Vagina (tissue), 2 donors: ENCODE measurements at regions not wholly inside any gene's neighbourhood (a gene's known extent, or its start where the extent isn't known, plus 50 kb on each side); places are given as distances from the start of the nearest gene placed in this dataset.

Source experiments
- DNase-seq, 2 donors: peaks; one replicate each; pipeline ENCODE4 v3.0.0-alpha.2; 2017; ENCODE audit errors: extremely low spot score in 2 of 2
- H3K27ac ChIP-seq: fragments of 200-600 bp; sonication (generic); one replicate; pipeline ENCODE4 v1.5.1; 2019
- H3K27me3 ChIP-seq: fragments of 200-600 bp; sonication (generic); one replicate; pipeline ENCODE4 v1.5.1; 2019
- H3K36me3 ChIP-seq, 2 donors: fragments of 200-600 bp; sonication (generic); one replicate each; pipeline ENCODE4 v1.5.1; 2017 to 2019
- H3K4me1 ChIP-seq: fragments of 200-600 bp; sonication (generic); one replicate; pipeline ENCODE4 v1.5.1; 2019
- H3K4me3 ChIP-seq, 2 donors: fragments of 200-600 bp; sonication (generic); 1 replicate in 1 of 2; 2 replicates in 1 of 2; pipeline ENCODE4 v1.5.1; 2016 to 2019
- H3K9me3 ChIP-seq: fragments of 200-600 bp; sonication (generic); one replicate; pipeline ENCODE4 v1.5.1; 2019
- POLR2A ChIP-seq, 2 donors: fragments of 450-650 bp; IDR thresholded peaks; one replicate each; pipeline ENCODE4 v1.6.1; 2017; ENCODE audit warnings: antibody characterized with exemption in 2 of 2, mild to moderate bottlenecking in 2 of 2, moderate library complexity in 2 of 2
- POLR2AphosphoS5 ChIP-seq, 2 donors: sonication (generic); formaldehyde crosslinking; IDR thresholded peaks; one replicate each; pipeline ENCODE4 v1.9.0; 2017; ENCODE audit warnings: antibody characterized with exemption in 2 of 2, mild to moderate bottlenecking in 2 of 2, low read depth in 1 of 2; ENCODE audit not compliant: insufficient read depth in 1 of 2
- intact Hi-C: fragments of 100-400 bp; cut with DNase I; formaldehyde crosslinking; loops from one replicate; pipeline ENCODE4 v1.15.1; 2023
- TF ChIP-seq, protein P1 (sequence below), 3 experiments: fragments of 450-650 bp in 2 of 3; fragments of 200-600 bp in 1 of 3; sonication (generic) in 1 of 3; IDR thresholded peaks; one replicate each; pipeline ENCODE4 v1.5.1; 2017 to 2019; ENCODE audit warnings: antibody characterized with exemption in 3 of 3, mild to moderate bottlenecking in 2 of 3, moderate library complexity in 2 of 3

DNA sequence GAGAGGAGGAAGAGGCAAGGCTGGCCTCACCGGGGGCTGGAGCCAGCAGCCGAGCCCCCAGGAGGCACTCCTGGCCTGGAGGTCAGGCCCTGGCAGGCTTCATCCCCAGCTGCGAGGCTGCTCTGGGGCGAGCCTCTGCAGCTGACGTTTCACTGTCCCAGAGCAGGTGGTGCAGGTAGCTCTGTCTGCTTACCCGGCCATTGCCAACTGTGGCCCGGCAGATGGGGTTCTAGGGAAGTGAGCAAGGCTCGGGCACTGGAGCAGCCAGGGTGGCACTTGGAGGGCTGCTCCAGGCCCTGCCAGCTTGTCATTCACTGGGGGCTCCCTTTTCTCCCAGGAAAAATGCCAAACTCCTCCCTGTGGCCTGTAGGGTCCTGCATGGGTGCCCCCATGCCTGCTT is 118.7 kb upstream of the ANO1 start:
- DNase-seq: no peak
- Histone ChIP-seq H3K4me3 (no peak overlapping the region), H3K9me3 (no peaks in the 10 kb centered on the region), H3K36me3 (no peaks in the 10 kb centered on the region), H3K27ac (no peak overlapping the region), H3K27me3 (no peaks in the 10 kb centered on the region), H3K4me1 (no peaks in the 10 kb centered on the region)
- TF ChIP-seq POLR2A (IDR thresholded peaks at IDR 0.05) (no peak), POLR2AphosphoS5 (IDR thresholded peaks at IDR 0.05; ENCODE audit: insufficient read depth in 1 of 2, low read depth in 1 of 2) (no peak)
- TF ChIP-seq, protein P1, sequence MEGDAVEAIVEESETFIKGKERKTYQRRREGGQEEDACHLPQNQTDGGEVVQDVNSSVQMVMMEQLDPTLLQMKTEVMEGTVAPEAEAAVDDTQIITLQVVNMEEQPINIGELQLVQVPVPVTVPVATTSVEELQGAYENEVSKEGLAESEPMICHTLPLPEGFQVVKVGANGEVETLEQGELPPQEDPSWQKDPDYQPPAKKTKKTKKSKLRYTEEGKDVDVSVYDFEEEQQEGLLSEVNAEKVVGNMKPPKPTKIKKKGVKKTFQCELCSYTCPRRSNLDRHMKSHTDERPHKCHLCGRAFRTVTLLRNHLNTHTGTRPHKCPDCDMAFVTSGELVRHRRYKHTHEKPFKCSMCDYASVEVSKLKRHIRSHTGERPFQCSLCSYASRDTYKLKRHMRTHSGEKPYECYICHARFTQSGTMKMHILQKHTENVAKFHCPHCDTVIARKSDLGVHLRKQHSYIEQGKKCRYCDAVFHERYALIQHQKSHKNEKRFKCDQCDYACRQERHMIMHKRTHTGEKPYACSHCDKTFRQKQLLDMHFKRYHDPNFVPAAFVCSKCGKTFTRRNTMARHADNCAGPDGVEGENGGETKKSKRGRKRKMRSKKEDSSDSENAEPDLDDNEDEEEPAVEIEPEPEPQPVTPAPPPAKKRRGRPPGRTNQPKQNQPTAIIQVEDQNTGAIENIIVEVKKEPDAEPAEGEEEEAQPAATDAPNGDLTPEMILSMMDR (IDR thresholded peaks at IDR 0.05): no peak
- intact Hi-C loops: no loop called here

DNA sequence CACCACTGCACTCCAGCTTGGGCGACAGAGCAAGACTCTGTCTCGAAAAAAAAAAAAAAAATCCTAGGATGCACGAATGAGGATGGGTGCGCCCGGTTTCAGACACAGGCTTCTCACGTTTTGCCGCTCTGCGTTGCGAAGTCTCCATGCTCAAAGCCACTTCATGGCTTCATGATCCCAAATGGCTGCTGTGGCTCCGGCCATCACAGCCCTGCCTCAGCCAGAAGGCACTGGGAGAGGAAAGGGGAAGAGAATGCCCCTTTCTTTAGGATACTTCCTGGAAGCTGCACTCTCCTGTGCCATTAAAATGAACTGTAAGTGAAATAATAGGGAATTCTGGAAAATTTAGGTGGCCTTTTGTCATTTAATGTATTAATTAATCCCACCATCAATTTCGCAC is 116.4 kb upstream of the ANO1 start:
- H3K27ac ChIP-seq: no peak overlapping the region
- no peak overlapping the region for H3K4me3 ChIP-seq
- H3K9me3 ChIP-seq: no peaks in the 10 kb centered on the region
- no peak for TF ChIP-seq POLR2A (IDR thresholded peaks at IDR 0.05)
- TF ChIP-seq POLR2AphosphoS5 (IDR thresholded peaks at IDR 0.05; ENCODE audit: insufficient read depth in 1 of 2, low read depth in 1 of 2): no peak
- intact Hi-C loops: no loop called here
- H3K4me1 ChIP-seq: no peaks in the 10 kb centered on the region
- H3K36me3 ChIP-seq: no peaks in the 10 kb centered on the region
- no peaks in the 10 kb centered on the region for H3K27me3 ChIP-seq
- DNase-seq: no peak

DNA sequence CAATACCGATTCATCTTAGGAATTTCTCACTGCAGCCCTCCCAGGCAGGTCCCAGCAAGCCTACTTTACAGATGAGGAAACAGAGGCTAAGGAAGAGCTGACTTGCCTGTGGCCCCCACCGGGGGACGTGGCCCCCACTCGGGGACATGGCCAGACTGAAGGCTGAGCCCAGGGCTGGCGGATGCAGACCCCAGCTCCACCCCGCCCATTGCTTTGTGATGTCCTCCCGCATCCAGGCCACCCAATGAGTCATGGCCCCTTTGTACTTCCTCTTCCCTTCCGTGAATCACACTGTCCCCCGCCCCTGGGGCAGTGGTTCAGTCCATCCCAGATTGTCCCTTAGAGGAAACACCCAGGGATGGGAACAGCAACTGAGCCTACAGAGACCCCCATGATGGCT is 116.0 kb upstream of the ANO1 start:
- Histone ChIP-seq H3K36me3 (no peaks in the 10 kb centered on the region), H3K9me3 (no peaks in the 10 kb centered on the region), H3K27me3 (no peaks in the 10 kb centered on the region), H3K27ac (no peak overlapping the region), H3K4me1 (no peaks in the 10 kb centered on the region), H3K4me3 (no peak overlapping the region)
- TF ChIP-seq, protein P1 (IDR thresholded peaks at IDR 0.05): no peak
- TF ChIP-seq POLR2AphosphoS5 (IDR thresholded peaks at IDR 0.05; ENCODE audit: insufficient read depth in 1 of 2, low read depth in 1 of 2): no peak
- no peak for TF ChIP-seq POLR2A (IDR thresholded peaks at IDR 0.05)
- intact Hi-C loops: no loop called here
- DNase-seq: no peak

DNA sequence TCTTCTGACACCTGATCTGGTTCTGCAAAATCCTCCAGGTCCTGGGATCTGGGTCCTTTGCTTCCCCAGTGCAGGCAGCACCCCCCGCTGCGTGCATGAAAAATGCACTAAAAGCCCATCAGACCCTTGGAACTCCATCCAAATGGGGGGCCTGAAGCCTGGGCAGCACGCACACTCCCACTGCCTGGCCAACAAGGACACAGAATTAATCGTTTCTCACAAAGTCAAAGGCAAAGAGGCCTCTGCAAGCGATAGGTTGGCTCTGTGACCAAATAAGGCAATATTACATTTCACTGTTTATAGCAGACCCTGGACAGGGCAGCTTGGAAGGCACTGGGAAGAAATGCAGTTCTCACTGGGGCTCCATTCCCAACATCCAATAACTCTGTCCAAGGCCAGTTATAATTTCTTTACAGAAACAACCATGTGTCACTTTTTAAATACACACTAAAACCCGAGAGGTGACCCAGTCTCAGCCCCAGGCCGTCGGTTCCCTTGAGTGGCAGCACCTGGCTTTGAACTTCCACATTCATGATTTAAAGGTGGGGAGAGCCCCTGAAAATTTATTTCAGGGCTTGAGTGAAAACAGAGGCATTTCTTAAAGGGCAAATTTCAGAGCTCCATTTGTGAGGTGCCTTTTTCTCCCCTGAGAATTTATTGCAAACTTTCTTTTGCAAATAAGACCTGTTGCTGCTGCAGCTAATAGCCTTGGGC is 114.4 kb upstream of the ANO1 start:
- Histone ChIP-seq H3K4me3 (no peak overlapping the region), H3K27ac (no peak overlapping the region), H3K36me3 (no peaks in the 10 kb centered on the region), H3K9me3 (no peaks in the 10 kb centered on the region), H3K27me3 (no peaks in the 10 kb centered on the region), H3K4me1 (no peaks in the 10 kb centered on the region)
- intact Hi-C loops: no loop called here
- no peak for DNase-seq
- TF ChIP-seq, protein P1 (IDR thresholded peaks at IDR 0.05): no peak
- TF ChIP-seq POLR2A (IDR thresholded peaks at IDR 0.05) (no peak), POLR2AphosphoS5 (IDR thresholded peaks at IDR 0.05; ENCODE audit: insufficient read depth in 1 of 2, low read depth in 1 of 2) (no peak)

DNA sequence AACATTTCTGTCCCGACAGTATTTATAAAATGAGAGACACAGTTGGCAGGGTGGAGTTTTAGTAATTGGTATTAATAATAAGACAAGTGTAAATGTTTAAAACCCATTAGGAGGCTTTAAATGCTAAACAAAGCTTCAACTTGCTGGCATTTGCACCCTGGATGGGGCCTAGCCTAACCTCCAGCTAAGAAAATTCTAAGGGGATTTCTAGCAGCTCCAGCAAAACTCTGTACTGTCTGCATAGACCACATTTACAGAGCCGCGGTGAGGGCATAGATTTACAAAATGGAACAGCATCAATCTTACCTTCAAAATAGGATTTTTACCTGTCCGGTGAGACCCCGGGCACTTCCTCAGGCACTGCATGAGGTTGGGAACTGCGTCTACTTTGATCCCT is 113.9 kb upstream of the ANO1 start:
- H3K4me1 ChIP-seq: no peaks in the 10 kb centered on the region
- intact Hi-C loops: no loop called here
- TF ChIP-seq, protein P1 (IDR thresholded peaks at IDR 0.05): no peak
- TF ChIP-seq POLR2AphosphoS5 (IDR thresholded peaks at IDR 0.05; ENCODE audit: insufficient read depth in 1 of 2, low read depth in 1 of 2) (no peak), POLR2A (IDR thresholded peaks at IDR 0.05) (no peak)
- H3K27me3 ChIP-seq: no peaks in the 10 kb centered on the region
- H3K9me3 ChIP-seq: no peaks in the 10 kb centered on the region
- DNase-seq: no peak
- H3K36me3 ChIP-seq: no peaks in the 10 kb centered on the region
- no peak overlapping the region for H3K4me3 ChIP-seq
- no peak overlapping the region for H3K27ac ChIP-seq
